Natural killer cell (primary cell): ENCODE measurements at regions not wholly inside any gene's neighbourhood (a gene's known extent, or its start where the extent isn't known, plus 50 kb on each side); places are given as distances from the start of the nearest gene placed in this dataset.

ENCODE experiments used
- ATAC-seq, 3 donors: fragments of 150-1000 bp in 2 of 3; fragments of 200-7000 bp in 1 of 3; cut with Tn5 transposase; 1 replicate in 1 of 3; 2 replicates in 2 of 3; pipeline ENCODE4 v1.10.0; 2021; ENCODE audit warnings: mild to moderate bottlenecking in 2 of 3, moderate library complexity in 2 of 3
- DNase-seq, 2 donors: peaks; one replicate each; pipeline versions ENCODE4 v3.0.0 to v3.0.0-alpha.2; 2013 to 2021; ENCODE audit warnings: mixed read lengths in 1 of 2
- H3K27ac ChIP-seq: one replicate; pipeline ENCODE4 v1.5.1; 2013; ENCODE audit warnings: mild to moderate bottlenecking, low read length
- H3K27me3 ChIP-seq: one replicate; pipeline ENCODE4 v1.6.1; 2013; ENCODE audit warnings: low read length; ENCODE audit not compliant: control insufficient read depth, insufficient read depth
- H3K36me3 ChIP-seq: one replicate; pipeline ENCODE4 v1.6.1; 2013; ENCODE audit warnings: low read length; ENCODE audit not compliant: control insufficient read depth, insufficient read depth
- H3K4me1 ChIP-seq: one replicate; pipeline ENCODE4 v1.6.1; 2013; ENCODE audit warnings: low read length; ENCODE audit not compliant: control insufficient read depth, insufficient read depth
- H3K4me3 ChIP-seq: one replicate; pipeline ENCODE4 v1.5.1; 2013; ENCODE audit warnings: low read length
- H3K9me3 ChIP-seq: one replicate; pipeline ENCODE4 v1.6.1; 2013; ENCODE audit warnings: low read length; ENCODE audit not compliant: control insufficient read depth, insufficient read depth
- H3K27ac Mint-ChIP-seq, 2 donors: one replicate each; pipeline ENCODE4 v1.8.0; 2022; ENCODE audit warnings: mild to moderate bottlenecking in 2 of 2, mixed read lengths in 2 of 2, moderate library complexity in 1 of 2
- H3K27me3 Mint-ChIP-seq, 2 donors: one replicate each; pipeline ENCODE4 v1.8.0; 2022; ENCODE audit warnings: low read depth in 2 of 2, mixed read lengths in 2 of 2
- H3K36me3 Mint-ChIP-seq: one replicate; pipeline ENCODE4 v1.8.0; 2022; ENCODE audit warnings: mixed read lengths
- H3K4me1 Mint-ChIP-seq, 2 donors: one replicate each; pipeline ENCODE4 v1.8.0; 2022; ENCODE audit warnings: mixed read lengths in 2 of 2
- H3K4me3 Mint-ChIP-seq: one replicate; pipeline ENCODE4 v1.8.0; 2022; ENCODE audit warnings: mild to moderate bottlenecking, moderate library complexity, mixed read lengths
- H3K9me3 Mint-ChIP-seq, 2 donors: one replicate each; pipeline ENCODE4 v1.8.0; 2022; ENCODE audit warnings: mixed read lengths in 2 of 2
- CTCF ChIP-seq: fragments of 200-600 bp; IDR thresholded peaks from one replicate; pipeline ENCODE4 v1.8.0; 2022; ENCODE audit warnings: antibody characterized with exemption
- WGBS: methylation state at CpG from one replicate; pipeline ENCODE4 v1.1.7; 2013; ENCODE audit warnings: missing lambda C conversion rate; ENCODE audit not compliant: insufficient coverage; 5-methylcytosine and 5-hydroxymethylcytosine counted together
- intact Hi-C: fragments of 100-400 bp; cut with micrococcal nuclease; formaldehyde crosslinking; loops from one replicate; pipeline ENCODE4 v1.14.2; 2022

GRCh38 chr3:13206799-13207577 lies 133.8 kb upstream of the IQSEC1 start:
- Mint-ChIP-seq H3K4me3 (no peak overlapping the region), H3K36me3 (no peaks in the 10 kb centered on the region), H3K9me3 (no peaks in the 10 kb centered on the region), H3K4me1 (peaks cover 4% of the 10 kb centered on the region in 2 donors), H3K27me3 (peaks cover 51 to 52% of the 10 kb centered on the region in 2 donors), H3K27ac (no peak overlapping the region)
- DNase-seq (no peak), ATAC-seq (no peak)
- peaks cover 4% of the 10 kb centered on the region for H3K4me1 ChIP-seq
- no peaks in the 10 kb centered on the region for H3K9me3 ChIP-seq
- intact Hi-C loops, result no loop called here
- no peak for TF ChIP-seq CTCF
- H3K27me3 ChIP-seq, result peaks cover 13% of the 10 kb centered on the region
- H3K4me3 ChIP-seq, result no peak overlapping the region
- H3K36me3 ChIP-seq, result no peaks in the 10 kb centered on the region
- 86% methylated on average over 20 of the region's 20 CpGs for WGBS
- H3K27ac ChIP-seq, result no peak overlapping the region

- DNase-seq (no peak), ATAC-seq (no peak)
- no peaks in the 10 kb centered on the region for H3K36me3 ChIP-seq
- H3K9me3 ChIP-seq, result no peaks in the 10 kb centered on the region
- no peak for TF ChIP-seq CTCF
- H3K4me1 ChIP-seq, result peaks cover 4% of the 10 kb centered on the region
- Mint-ChIP-seq H3K36me3 (no peaks in the 10 kb centered on the region), H3K27me3 (peaks cover 50 to 54% of the 10 kb centered on the region in 2 donors), H3K4me1 (peaks cover 4% of the 10 kb centered on the region in 2 donors), H3K9me3 (no peaks in the 10 kb centered on the region), H3K4me3 (no peak overlapping the region), H3K27ac (no peak overlapping the region)
- H3K27ac ChIP-seq, result no peak overlapping the region
- WGBS, result 89% methylated on average over 3 of the region's 3 CpGs
- intact Hi-C loops, result no loop called here
- peaks cover 13% of the 10 kb centered on the region for H3K27me3 ChIP-seq
- H3K4me3 ChIP-seq, result no peak overlapping the region
Observed at GRCh38 chr3:13205567-13206143, 132.4 kb upstream of the IQSEC1 start.

GRCh38 chr3:13204177-13204581 lies 130.9 kb upstream of the IQSEC1 start:
- H3K4me3 Mint-ChIP-seq, result no peak overlapping the region
- intact Hi-C loops, result no loop called here
- Histone ChIP-seq H3K4me3 (no peak overlapping the region), H3K27ac (no peak overlapping the region), H3K9me3 (no peaks in the 10 kb centered on the region), H3K4me1 (peaks cover 4% of the 10 kb centered on the region), H3K27me3 (peaks cover 13% of the 10 kb centered on the region), H3K36me3 (no peaks in the 10 kb centered on the region)
- H3K27ac Mint-ChIP-seq, result no peak overlapping the region
- TF ChIP-seq CTCF, result no peak
- ATAC-seq, result peak in 1 of 3 donors; percentile 24
- peaks cover 51 to 54% of the 10 kb centered on the region in 2 donors for H3K27me3 Mint-ChIP-seq
- no peak for DNase-seq
- H3K9me3 Mint-ChIP-seq, result no peaks in the 10 kb centered on the region
- no peaks in the 10 kb centered on the region for H3K36me3 Mint-ChIP-seq
- WGBS, result 22% methylated on average over 34 of the region's 34 CpGs
- H3K4me1 Mint-ChIP-seq, result peaks cover 4% of the 10 kb centered on the region in 2 donors
